ENCODE measurements at regions not wholly inside any gene's neighbourhood (a gene's known extent, or its start where the extent isn't known, plus 50 kb on each side); places are given as distances from the start of the nearest gene placed in this dataset.

- DNase-seq = no peak
These were observed 690.7 kb downstream of the RWDD3 start for GRCh38 chr1:95924684-95925083.

DNA sequence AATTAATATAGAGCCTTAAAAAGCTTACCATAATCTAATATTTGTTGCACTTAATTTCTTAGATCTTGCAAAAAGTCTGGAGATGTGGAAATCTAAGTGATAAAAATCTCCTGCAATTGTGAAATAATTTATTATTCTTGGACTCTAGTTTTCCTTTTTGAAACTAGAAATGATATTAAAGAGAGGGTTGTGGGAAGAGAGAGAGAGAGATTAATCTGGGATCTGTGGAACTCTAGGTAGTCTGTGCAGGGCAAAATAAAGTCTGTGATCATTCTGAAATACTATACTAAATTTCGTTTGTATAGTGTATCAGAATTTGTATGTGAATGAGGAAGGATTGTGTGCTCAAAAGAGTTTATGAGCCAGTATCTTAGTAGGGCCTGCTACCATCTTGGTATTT lies 692.3 kb downstream of the RWDD3 start:
- no peak for DNase-seq

- DNase-seq = no peak
These were observed 693.1 kb downstream of the RWDD3 start for GRCh38 chr1:95927061-95927460.

- no peak for DNase-seq
These were observed 701.7 kb downstream of the RWDD3 start for GRCh38 chr1:95935719-95936118.

DNA sequence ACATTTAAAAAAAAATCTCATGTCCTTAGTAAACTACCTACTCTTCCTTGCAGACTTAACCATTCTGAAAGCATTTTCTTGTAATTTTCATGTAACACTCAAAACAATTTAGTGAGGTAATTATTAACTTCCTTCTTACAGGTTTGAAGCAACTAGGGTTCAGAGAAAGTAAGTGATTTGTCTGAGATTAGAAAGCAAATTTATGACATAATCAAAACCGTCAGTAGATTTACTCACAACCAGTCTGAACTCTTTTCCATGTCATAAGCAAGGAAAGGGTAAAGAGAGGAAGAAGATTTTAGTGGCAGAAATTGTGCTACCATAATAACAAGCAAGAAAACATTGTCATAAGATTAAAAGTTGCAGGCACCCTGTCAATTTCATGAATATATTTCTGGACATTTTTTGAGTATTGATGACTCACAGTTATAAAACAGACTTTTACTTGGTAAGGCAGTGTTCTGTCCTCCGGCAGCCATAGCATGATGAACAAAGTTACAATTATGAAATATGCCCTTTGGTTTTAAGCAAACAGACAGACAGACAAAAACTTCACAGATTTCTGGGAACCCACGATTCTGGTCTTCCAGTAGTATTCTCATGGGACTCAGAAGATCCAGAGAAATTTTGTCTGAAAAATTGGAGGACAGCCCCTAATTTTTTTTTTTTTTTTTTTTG lies 707.2 kb downstream of the RWDD3 start:
- DNase-seq = no peak

DNA sequence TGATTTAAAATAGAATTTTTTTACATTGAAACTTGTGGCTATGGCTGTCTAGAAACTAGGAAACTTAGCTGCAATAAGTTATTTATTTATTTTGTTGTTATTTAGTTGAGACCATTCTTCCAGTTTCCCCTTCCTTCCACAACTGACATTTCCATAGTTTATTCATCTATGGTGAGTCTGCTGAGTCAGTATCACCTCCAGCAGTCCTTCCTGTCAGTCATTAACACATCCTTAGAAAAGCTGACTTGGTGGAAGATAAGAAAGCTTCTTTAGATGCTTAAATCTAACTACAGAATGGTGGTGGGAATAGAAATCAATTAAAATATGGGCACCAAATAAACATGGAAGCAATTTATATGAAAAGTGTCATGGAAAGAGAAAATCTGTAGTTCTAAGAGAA lies 714.0 kb downstream of the RWDD3 start:
- no peak for DNase-seq

DNA sequence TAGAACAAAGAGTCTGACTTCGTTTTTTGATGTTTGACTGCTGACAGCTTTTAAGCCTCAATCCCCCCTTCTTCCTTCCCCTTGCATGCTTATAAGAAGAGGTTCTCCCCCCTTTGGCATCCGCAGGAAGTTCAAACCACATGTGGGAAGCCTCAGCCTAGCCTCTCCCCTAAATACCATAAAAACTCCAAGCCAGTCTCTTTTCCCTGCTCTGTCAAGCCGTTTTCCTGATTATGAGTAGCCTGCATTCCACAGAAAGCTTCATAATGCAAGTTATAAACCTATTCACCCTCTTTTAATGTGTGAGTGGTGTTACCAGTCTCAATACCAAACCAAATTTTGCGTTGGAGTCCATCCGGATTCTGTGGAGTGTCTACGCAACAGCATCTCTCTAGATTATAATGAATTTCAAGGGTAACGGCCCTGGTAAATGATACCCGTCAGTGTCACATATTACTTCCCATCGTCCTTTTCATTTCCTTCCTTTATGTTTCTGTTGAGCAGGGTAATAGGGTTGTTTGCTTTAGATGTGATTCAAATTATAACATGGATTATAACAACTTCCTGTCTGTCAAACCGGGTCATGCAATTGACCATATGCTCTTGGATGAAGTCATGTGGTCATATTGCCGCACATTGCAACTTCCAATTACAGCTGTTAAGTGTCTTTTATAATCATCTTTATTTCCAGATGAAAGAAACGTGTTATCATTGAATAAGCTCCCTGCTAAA lies 717.5 kb downstream of the RWDD3 start:
- DNase-seq = no peak

- no peak for DNase-seq
These were observed 719.0 kb downstream of the RWDD3 start for GRCh38 chr1:95953015-95953414.

- DNase-seq = no peak
These were observed 720.6 kb downstream of the RWDD3 start for GRCh38 chr1:95954585-95954984.

GRCh38 chr1:95956215-95956614 lies 722.2 kb downstream of the RWDD3 start:
- no peak for DNase-seq

DNA sequence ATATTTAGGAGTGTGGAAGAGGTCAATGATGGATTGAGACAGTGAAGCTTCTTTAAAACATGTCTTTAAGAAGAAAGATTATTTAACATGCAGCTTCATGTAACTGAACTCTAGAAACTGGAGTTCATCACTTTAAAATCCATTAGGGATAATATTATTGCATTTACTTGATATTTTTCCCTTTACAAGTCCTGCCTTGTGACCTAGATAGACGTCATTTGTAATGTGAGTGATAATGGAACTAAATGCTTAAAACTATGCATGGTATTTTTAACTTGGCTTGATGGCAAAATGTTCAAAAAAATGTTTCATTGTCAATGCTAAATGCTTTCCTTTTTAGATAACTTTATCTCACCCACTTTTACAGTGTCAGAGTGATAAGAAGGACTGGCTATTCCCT lies 723.7 kb downstream of the RWDD3 start:
- DNase-seq = no peak

DNA sequence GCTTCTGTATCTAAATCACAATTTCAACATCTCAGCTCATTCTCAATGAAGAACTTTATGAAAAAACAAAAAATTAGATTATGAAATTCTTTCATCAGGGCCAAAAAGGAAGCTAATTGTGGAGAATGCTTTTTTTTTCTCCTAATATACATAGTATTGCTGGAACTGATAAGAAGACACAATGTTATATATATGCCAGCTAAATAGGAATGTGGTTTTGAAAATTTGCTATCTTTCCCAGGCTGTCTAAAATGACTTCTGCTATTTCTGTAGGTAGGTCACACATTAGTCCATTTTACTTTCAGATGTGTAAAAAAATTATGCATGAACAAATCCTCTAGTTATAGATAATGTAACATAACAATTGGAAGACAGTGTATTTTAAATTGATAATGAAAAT lies 732.9 kb downstream of the RWDD3 start:
- no peak for DNase-seq

GRCh38 chr1:95974586-95974985 lies 740.6 kb downstream of the RWDD3 start:
- DNase-seq = no peak

- no peak for DNase-seq
These were observed 738.9 kb upstream of the PTBP2 start for GRCh38 chr1:95982711-95983110.

- no peak for DNase-seq
These were observed 737.8 kb upstream of the PTBP2 start for GRCh38 chr1:95983831-95984230.

DNA sequence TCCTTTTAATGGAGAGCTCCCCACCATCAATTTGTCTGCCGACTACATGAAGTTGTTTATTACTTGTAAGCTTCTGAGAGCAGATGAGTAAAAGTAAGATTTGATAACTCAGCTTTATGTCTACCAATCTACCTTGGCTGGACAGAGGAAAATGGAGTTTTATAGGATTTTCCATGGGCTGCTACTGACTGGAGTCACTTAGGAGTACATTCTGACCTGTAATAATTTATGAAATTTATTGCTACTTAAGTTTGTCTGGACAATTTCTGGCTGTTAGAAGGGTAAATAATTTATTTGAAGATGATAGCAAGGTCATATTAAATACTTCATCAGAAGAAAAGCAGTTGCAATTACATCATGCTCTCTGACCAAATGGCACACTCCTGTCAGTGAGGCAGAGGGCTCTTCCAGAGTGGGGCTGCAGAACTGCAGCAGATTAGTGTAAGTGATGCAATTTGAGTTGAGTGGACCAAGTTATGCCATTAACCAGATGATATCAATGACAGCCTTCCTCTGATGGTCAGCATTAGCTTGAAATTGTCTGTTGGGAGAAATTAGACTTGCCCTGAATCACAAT lies 736.7 kb upstream of the PTBP2 start:
- DNase-seq = no peak

DNA sequence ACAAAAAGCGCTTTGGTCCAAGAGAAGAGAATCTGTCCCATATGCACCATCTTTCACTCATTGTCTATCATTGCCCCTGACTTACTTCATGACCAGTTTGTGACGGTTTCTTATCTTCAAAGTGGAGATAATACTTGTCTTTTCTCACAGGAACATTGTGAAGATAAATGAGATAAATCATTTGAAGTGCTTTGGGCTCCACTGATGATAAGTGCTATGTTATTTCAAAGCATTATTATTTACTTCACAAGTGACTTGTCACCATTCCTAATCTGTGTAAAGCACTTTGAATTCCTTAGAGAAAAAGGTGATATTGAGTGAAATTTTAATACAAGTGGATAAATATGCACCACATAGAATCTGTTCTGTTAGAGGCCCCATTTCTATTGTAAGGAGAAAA lies 731.6 kb upstream of the PTBP2 start:
- DNase-seq = no peak

GRCh38 chr1:95991787-95992520 lies 729.6 kb upstream of the PTBP2 start:
- DNase-seq = no peak

- DNase-seq = no peak
These were observed 726.9 kb upstream of the PTBP2 start for GRCh38 chr1:95994643-95995042.

DNA sequence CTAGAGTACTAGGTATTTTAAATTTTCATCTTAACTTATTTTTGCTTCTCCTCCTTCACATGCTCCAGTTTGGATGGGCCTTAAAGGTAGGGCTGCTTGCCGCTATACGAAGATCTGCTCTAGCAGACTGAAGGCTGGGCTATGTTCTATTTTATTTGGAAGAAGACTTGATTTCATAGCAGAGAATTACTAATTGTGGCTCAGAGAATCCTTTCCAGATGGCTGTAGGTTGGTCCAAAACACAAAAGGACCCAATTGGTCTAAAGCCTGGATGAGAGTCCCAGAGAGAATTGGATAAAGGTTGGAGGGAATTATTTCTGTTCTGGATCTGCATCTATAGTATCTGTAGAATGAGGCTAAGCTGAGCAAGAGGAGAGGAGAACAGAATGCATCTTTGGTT lies 719.4 kb upstream of the PTBP2 start:
- no peak for DNase-seq

- DNase-seq = no peak
These were observed 718.3 kb upstream of the PTBP2 start for GRCh38 chr1:96002969-96003964.

Measured in occipital lobe (tissue), 1 donor.